GM18951 (cell line): ENCODE measurements at regions not wholly inside any gene's neighbourhood (a gene's known extent, or its start where the extent isn't known, plus 50 kb on each side); places are given as distances from the start of the nearest gene placed in this dataset.

Source experiments
- POLR2A ChIP-seq: IDR thresholded peaks from 4 replicates; pipeline ENCODE4 v1.6.1; 2011; ENCODE audit warnings: mild to moderate bottlenecking; ENCODE audit not compliant: insufficient read length, insufficient read depth; ENCODE audit errors: extremely low read depth
- in situ Hi-C: fragments of 300-500 bp; cut with MboI; formaldehyde crosslinking; loops from one replicate; pipeline ENCODE4 v1.12.0; 2022; ENCODE audit warnings: low sequenced_read_pairs, mixed read lengths, inconsistent platforms; ENCODE audit not compliant: unreplicated experiment

DNA sequence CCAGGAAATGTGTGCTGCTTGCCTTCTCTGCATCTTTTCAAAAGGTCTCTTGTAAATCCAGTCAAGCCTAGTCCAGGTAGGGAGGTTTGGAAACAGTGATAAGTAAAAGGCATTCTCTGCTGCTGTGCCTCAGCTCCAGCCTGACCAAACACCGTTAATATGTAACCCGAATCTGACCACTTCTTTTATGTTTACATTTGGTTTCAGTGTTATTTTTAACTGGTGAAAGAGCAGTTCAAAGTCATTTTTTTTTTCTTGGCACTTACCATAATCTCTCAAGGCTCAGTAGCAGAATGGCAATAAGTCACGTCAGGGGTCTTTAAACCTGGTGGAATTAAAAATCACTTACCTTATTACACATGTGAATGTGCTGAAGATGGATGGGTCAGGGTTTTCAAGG lies 216.8 kb downstream of the PTEN start:
- peak; percentile 22 for TF ChIP-seq POLR2A
- in situ Hi-C loops = no loop called here

DNA sequence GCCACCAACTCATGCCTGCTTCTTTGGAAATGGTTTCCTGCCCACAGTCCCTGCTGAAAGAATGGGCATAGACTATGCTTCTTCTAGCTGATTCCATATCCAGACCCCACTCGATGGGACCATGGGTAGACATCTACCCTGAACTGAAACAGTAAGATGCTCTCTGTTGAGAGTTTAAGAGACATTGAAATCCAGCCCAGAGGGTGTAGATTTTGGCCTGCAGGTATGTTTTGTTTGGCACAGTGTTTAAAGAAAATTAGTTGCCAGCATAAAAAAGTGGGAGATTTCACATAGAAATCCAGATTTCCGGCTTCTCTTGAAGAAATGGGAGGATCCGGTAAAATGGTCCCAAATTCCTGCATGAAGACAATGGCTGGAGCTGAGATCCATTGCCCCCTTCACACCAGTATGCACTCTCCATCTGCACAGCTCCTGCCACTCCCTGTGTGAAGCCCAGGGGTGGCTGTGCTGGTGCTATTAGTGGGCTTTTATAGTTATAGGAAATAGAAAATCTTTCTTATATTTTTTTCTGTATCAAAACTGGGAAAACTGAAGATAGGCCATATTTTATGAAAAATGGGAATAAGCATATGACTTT lies 218.1 kb downstream of the PTEN start:
- no peak for TF ChIP-seq POLR2A
- in situ Hi-C loops = no loop called here

DNA sequence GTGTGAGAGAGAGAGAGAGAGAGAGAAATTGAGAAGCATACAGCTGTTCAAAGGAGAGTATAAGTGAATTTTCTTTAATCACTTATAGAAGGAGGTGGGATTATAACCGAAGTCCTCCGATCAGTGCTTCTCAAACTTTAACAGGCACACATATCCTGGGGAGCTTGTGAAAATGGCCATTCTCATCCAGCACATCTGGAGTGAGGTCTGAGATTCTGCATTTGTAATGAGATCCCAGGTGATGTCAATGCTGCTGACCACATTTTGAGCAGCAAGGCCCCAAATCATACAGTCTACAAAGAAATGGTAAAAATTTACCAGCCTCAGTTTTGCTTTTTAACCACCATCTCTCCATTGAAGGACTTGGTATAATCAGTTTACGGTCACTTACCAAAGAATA lies 219.0 kb downstream of the PTEN start:
- TF ChIP-seq POLR2A = no peak
- in situ Hi-C loops = no loop called here

DNA sequence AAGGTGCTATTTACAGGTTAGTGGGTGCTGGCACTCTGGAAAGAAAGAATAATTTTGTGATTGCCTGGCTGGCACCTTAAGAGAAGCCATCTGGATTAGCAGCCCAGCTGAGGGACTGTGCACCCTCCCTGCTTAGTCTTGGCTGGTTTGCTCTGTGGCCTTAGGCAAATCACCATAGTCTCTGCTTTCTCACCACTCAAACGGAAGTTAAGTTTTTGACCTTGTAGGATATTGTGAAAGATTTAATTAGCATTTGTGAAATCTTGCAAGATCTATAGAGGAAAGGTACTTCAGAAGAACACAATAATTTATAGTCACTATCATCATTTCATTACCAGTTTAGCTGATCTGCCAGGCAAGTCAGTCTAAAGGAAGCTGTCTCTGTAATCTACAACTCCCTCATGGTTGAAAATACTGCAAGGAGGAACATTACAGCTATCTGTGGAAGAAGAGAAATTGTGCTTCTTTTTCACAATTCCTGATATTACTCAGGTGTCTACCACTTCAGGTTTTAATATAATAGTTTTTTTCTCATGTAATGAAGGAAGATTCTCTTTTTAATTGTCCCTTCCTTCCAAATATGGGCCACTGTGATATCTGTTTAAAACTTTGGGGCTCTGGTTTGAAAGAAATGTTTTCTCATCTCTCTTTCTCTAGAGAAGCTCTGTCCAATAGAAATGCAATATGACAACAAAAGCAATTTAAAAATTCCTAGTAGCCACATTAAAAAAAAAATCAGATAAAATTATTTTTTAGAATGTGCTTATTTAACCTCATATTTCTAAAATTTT lies 219.6 kb downstream of the PTEN start:
- TF ChIP-seq POLR2A = peak; percentile 46
- in situ Hi-C loops = no loop called here

DNA sequence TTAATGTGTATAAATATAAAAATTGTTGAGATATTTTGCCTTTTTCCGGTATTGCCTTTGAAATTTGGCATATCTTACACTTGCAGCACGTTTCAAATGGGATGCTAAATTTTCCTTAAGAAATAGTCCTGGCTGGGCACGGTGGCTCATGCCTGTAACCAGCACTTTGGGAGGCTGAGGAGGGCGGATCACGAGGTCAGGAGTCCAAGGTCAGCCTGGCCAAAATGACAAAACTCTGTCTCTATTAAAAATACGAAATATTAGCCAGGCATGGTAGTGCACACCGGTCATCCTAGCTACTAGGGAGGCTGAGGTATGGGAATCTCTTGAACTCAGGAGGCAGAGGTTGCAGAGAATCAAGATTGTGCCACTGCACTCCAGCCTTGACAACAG lies 220.2 kb downstream of the PTEN start:
- in situ Hi-C loops = no loop called here
- TF ChIP-seq POLR2A = no peak

DNA sequence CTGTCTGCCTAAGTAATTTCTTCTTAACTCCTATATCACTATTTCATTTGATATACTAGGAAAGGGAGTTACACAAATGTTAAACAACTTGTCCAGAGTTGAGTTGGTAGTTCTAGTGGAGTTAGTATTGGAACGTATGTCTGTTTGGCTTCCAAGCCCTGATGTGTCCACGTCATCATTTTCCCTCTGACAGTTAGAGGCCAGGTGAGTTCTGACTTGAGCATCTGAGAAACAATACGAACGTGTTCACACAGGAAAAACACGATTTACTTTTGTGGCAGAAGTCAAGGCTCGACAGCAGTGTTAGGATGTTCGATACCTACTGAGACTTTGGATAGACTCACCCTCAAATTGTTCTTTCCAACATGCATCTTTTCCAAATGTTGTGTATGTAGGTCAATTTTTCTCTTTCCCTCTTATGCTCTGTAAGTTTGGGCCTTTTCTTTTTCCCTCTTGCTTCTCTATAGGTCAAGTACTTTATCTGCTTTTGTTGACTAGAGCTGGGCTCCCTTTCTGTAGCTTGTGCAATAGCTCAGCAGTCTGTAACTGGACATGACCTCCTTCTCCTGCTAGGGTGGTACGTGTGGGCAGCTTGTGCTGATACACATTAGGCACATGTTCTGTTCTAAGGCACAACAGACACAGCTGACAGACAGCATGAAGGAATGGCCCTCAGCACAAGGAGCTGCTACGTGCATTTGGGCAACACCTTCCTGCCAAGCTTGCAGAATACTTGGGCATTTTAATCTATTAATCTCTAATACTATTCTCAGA lies 222.9 kb downstream of the PTEN start:
- in situ Hi-C loops = no loop called here
- TF ChIP-seq POLR2A = no peak

DNA sequence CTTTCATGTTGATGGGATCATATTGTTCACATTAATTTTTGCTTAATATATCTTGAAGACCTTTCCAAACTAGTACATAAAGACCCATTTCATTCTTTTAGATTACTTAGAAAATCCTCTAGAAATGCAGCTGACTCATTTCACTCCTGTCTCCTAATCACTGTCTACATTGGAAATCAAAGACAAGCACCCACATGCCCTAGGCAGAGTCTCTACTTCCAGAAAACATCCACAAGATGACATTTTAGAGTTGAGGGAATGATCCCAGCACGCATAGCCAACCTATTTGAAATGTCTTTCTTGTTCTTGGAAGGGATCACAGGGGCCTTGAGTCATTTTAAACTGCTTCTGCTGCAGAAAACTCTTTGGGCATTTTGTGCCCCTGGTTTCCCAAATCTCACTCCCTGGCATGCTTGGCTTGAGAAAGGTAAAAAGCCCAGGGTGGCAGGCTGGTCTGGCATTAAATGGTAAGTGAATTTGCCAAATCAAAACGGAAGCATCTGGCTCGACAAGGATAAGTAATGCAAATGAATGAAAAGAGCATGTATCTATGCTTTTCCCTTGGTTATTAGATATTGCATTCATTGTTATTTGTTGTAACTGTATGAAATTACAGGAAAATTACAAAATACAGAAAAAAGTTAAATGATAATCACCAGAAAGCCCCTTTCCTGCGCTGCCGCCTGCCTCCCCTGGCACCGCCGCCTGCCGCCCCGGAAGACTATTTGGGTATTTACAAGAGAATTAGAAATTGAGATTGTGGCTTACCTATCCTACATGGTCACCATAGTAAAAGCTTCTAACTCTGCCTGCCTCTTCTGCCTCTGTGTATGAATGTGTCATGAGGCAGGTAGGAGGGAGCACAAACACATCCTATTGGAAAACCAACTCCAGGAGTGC lies 225.3 kb downstream of the PTEN start:
- in situ Hi-C loops = no loop called here
- no peak for TF ChIP-seq POLR2A

DNA sequence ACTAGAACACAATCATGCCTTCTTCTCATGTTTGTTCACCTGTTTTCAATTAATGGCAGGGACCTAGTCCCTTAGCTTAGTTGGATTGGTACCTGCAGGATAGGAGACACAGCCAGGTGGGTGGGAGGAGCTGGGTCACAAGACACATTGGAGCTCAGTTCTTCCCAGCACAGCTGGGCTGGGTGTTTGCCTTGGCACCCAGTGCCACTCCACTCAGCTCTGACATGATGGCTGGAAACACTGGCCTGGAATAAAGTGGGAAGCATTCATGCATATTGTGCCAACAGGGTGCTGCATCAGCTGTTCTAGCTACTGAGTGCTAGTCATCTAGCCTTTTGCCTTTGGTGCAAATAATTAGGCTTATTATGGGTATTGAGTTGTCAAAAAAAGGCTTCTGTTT lies 226.1 kb downstream of the PTEN start:
- in situ Hi-C loops = no loop called here

DNA sequence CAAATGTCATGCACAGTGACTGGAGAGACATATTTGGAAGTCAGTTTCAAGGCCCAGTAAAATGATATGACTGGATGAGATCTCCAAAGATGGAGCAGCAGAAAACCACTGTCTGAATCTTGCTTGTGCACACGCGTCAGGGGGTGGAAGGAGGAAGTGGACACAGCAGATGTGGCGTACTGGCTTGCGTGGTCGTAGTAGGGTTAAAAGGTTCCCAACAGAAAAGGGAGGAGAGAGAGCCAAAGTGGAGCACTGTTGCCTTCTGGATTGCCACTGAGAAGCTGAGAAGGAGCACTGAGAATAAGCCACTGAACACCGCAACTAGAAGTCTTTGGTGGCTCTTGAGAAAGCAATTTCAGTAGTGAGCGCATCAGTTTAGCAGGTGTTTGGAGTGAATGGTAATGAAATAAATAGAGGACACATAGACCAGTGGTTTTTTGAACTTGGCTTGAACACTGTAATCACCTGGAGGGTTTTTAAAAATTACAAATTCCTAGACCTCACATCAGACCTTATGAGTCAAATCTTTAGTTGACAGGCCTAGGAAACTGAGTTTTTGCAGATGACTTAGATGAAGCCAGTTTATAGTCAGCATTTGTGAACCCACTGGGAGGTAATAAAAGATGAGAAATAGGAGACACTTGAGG lies 227.3 kb downstream of the PTEN start:
- no peak for TF ChIP-seq POLR2A
- in situ Hi-C loops = loop anchor here (10.0 kb wide), 1 partner anchor 226 kb away; the partner anchor contains the start of genes KLLN and PTEN

More for the DNA sequence above, 226.1 kb downstream of the PTEN start:
- no peak for TF ChIP-seq POLR2A

DNA sequence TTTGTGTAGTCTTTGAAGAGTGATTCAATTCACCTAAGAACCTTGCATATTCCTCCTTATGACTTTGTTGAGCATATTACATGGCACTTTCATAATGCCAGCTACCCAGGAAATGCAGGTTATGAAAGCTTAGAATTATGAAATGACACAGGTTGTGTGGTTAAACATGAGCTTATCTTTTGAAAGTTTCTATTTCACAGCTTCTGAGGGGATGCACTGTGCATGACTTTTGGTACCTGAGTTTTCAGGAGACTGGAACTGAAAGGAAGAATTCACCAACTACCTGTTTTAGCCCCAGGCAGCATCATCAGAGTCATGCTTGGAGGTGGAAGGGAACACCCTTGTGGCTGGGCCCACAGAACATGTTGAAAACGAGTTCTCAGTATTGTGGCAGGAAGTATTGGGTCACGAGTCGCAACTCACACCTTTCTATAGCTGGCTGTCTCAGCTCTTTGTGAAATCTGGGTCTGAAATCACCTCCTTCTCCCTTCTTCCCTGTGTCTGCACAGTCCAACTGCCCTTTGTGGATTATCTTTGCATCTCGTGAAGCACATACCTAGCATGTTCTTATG lies 228.2 kb downstream of the PTEN start:
- TF ChIP-seq POLR2A = no peak
- in situ Hi-C loops = loop anchor here (10.0 kb wide), 1 partner anchor 227 kb away; the partner anchor contains the start of genes KLLN and PTEN

DNA sequence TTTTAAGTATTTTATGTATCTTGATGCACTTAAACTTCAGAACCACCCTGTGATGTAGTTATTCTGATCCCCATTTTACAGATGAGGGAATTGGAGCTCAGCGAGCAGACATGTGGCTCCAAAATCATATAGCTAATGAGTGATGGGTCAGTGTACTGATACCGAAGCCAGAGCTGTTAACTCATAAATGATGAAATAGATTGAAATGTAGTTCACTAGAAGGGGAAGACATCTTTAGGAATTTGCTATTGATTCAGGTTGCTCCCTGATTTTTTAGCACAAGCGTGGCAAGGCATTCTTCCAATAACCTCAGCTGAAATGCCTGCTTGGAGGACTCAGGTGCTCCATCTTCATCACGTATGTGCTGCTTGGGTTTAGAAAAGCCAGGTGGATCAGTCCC lies 228.8 kb downstream of the PTEN start:
- no peak for TF ChIP-seq POLR2A
- in situ Hi-C loops = loop anchor here (10.0 kb wide), 1 partner anchor 227 kb away; the partner anchor contains the start of genes KLLN and PTEN

DNA sequence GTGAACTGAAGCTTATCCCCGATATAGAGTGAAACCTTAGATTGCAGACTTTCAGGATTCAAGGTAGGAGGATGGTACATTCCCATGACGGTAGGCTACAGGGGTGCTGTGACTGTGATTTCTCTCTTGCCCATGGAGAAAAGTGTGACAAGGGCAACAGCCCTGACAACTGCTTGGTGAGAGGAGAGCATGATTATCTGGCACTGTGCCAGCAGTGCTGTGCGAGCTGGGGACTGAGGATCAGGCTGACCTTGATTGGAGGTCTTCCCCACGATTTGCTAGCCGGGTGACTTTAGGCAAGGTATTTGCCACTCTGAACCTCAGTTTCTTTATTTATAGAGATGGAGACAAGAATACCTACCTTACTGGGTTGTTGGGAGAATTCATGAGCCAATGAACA lies 229.5 kb downstream of the PTEN start:
- in situ Hi-C loops = loop anchor here (10.0 kb wide), 1 partner anchor 228 kb away; the partner anchor contains the start of genes KLLN and PTEN
- no peak for TF ChIP-seq POLR2A
